GM13976 (cell line): ENCODE measurements at regions not wholly inside any gene's neighbourhood (a gene's known extent, or its start where the extent isn't known, plus 50 kb on each side); places are given as distances from the start of the nearest gene placed in this dataset.

ENCODE experiments used
- DNase-seq: peaks from one replicate; pipeline ENCODE4 v3.0.0; 2012; ENCODE audit warnings: low spot score
- in situ Hi-C: fragments of 300-500 bp; cut with MboI; formaldehyde crosslinking; loops from one replicate; pipeline ENCODE4 v1.12.0; 2022; ENCODE audit warnings: low sequenced_read_pairs, mixed read lengths, inconsistent platforms; ENCODE audit not compliant: unreplicated experiment
- TF ChIP-seq, protein P1 (sequence below): IDR thresholded peaks from 2 replicates; pipeline ENCODE4 v1.5.1; 2012; ENCODE audit warnings: borderline replicate concordance, mild to moderate bottlenecking; ENCODE audit not compliant: insufficient read depth; ENCODE audit errors: extremely low read depth, missing control alignments, control extremely low read depth

DNA sequence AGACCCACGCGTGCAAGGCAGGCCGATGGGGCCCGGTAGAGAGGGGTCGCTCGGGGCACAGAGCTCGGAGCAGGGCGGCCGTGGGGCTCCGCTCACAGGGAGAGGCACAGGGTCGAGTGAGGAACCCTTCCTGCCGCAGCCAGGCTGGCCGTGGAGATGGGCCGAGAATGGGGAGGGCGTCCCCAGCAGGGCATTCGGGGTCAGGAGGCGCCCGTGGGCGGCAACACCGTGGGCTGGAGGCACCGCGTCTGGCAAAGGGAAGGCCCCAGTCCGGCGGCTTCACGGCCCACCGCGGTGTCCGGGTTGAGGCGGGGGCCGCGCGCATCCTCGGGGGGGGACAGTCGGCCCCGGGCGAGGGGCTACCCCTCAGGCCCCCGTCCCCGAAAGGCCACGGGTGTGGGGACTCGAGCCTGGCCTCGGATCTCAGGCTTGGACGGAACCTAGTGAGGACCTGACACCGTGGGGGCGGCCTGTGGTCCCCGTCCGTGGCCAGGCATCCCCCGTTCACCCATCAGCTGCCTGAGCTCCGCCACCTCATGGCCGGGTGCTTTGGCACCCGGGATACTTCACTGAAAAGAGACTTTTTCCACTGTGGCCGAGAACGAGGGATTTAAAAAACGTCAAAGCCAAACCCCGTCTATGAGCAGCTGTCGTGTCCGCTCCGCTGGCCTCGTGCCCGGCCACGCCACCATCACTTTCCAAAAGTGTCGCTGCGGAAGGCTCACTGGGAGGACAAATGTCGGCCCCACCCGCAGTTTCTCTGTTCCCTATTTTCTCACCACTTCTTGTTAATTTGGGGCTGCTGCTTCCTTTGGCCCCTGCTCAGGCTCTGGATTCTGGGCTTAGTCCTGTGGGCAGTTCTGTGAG, 73.6 kb downstream of the METRNL start:
- no peak for DNase-seq
- TF ChIP-seq, protein P1, sequence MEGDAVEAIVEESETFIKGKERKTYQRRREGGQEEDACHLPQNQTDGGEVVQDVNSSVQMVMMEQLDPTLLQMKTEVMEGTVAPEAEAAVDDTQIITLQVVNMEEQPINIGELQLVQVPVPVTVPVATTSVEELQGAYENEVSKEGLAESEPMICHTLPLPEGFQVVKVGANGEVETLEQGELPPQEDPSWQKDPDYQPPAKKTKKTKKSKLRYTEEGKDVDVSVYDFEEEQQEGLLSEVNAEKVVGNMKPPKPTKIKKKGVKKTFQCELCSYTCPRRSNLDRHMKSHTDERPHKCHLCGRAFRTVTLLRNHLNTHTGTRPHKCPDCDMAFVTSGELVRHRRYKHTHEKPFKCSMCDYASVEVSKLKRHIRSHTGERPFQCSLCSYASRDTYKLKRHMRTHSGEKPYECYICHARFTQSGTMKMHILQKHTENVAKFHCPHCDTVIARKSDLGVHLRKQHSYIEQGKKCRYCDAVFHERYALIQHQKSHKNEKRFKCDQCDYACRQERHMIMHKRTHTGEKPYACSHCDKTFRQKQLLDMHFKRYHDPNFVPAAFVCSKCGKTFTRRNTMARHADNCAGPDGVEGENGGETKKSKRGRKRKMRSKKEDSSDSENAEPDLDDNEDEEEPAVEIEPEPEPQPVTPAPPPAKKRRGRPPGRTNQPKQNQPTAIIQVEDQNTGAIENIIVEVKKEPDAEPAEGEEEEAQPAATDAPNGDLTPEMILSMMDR: no peak
- in situ Hi-C loops: no loop called here

DNA sequence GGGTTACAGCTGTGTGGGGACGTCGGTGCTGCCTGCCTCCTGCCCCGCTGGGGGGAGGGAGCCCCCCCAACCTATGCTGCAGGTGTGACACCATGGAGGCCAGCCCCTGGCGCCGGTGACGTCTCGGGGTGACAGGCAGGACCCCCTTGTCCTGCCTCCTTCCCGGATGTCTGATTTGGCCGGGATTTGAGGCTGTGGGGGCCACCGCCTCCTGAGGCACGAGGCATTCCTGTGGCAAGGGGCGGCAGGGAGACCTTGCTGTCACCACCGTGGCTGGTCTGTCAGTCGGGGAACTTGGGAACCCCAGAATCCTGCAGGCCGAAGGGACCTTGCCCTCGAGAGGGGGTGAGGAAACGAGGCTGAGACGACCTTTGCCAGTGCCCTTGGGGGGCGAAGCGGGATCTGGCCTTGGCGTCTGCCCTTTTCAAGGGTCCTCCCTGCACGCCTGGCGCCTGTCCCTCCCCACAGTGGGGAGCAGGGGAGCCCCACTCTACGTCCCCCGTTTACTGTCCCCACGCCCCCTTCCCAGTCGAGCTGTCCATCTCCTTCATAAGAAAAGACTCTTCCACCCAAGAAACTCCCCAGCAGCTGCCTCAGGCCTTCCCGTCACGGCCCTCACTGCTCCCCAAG, 74.4 kb downstream of the METRNL start:
- in situ Hi-C loops: no loop called here
- TF ChIP-seq, protein P1: no peak

DNA sequence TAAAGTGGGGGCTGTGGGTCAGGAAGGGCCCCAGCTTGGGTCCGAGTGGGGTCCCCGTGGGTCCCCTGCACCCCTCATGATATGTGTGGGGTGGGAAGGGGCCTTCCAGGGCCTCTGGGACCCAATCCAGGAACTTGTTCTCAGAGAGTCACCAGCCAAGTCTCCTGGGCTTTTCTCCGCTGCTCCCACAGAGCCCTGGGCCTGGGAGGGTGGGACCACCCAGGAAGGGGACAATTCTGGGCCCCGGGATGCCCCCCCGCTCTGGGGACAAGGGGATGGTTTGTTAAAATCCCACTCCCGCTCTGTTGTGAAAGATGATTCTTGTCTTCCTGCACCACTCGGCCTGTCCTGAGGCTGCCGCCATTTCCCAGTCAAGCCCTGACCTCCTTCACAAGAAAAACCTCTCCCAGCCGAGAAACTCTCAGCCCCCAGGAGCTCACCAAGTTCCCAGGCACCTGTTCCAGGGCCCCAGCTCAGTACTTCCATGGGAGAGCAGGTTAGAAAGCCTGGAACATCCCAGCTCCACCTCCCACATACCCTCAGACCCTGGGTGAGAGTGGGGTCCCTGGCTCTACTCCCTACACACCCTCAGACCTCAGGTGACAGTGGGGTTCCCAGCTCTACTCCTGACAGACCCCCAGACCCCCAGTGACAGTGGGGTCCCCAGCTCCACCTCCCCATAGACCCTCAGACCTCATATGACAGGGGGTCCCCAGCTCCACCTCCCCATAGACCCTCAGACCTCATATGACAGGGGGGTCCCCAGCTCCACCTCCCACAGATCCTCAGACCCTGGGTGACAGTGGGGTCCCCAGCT, 75.1 kb downstream of the METRNL start:
- TF ChIP-seq, protein P1: no peak
- in situ Hi-C loops: no loop called here
- peak; percentile 28 for DNase-seq

More for the DNA sequence above, 74.4 kb downstream of the METRNL start:
- DNase-seq: no peak

DNA sequence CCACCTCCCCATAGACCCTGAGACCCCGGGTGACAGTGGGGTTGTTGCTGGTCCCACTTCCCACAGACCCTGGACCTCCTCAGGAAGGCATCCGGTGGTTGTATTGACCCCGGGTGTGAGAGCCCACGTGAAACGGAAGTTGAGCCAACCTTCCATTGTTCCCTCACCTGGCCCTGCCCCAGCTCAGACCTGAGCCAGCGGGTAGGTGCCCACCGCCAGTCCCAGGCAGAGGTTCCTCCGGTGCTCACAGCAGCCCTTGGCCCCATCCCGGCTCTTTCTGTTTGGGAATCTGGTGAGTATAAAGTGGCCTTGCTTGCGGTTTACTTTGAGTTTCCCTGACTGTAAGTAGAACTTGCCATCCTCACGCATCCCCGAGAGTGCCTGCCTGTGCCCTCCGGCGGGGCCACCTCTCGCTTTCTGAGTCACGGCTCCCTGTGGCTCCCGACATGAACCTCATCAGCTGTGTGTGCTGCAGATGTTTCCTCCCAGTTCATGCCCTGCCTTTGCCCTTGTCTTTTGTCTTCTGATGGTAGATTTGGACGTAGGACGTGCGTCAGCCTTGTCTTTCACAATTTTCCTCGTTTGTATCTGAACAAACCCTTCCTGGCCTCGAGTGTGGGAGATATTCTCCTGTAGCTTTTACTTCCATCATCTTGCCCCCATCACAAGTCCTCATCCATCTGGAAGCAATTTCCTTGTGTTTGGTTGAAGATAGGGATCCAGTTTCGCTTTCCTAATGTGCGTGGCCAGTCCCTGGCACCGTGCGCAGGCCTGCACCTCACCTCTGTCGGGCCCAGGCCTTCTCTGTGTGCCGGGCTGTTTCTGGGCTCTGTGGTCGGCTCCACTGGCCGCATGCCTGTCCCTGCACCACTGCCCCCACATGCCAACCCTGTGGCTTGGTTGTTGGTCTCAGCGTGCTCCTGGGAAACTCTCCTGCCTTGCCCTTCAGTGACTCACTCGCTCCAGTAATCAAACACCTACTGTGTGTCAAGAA, 76.0 kb downstream of the METRNL start:
- TF ChIP-seq, protein P1: no peak
- in situ Hi-C loops: no loop called here
- peak; percentile 21 for DNase-seq

DNA sequence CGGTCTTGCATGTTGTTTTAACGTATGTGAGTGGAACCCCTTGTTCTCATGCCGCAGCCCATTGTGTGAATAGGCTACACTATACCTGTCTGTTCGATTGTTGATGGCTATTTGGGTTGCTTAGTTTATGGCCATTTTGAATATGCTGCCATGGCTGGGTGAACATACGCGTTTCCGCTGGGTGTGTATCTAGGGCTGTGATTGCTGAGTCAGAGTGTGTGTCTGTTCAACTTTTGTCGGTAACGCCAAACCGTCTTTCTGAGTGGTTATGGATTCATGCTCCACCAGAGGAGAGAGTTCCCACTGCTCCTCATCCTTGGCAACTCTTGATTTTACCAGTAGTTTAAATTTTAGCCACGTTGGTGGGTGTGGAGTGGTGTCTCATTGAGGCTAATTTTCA, 77.0 kb downstream of the METRNL start:
- DNase-seq: no peak
- in situ Hi-C loops: no loop called here
- TF ChIP-seq, protein P1: no peak
